Iris pigment epithelial cell (primary cell): ENCODE measurements at regions not wholly inside any gene's neighbourhood (a gene's known extent, or its start where the extent isn't known, plus 50 kb on each side); places are given as distances from the start of the nearest gene placed in this dataset.
"Not testable (repeated sequence)": the region's sequence is repeated elsewhere in the genome, so short reads cannot be mapped to it uniquely, and the experiment has no call there.

ENCODE experiments used
- DNase-seq: peaks from one replicate; pipeline ENCODE4 v3.0.0-alpha.2; 2011; ENCODE audit warnings: low read depth

- DNase-seq: not testable (repeated sequence)
These were observed 51.5 kb upstream of the CDC42EP3 start for GRCh38 chr2:37722971-37723370.

- no peak for DNase-seq
These were observed 58.8 kb upstream of the CDC42EP3 start for GRCh38 chr2:37730037-37730818.

GRCh38 chr2:37732412-37732811 lies 61.0 kb upstream of the CDC42EP3 start:
- DNase-seq: not testable (repeated sequence)

- DNase-seq: no peak
These were observed 61.8 kb upstream of the CDC42EP3 start for GRCh38 chr2:37733251-37733650.

GRCh38 chr2:37733955-37734354 lies 62.5 kb upstream of the CDC42EP3 start:
- DNase-seq: not testable (repeated sequence)

GRCh38 chr2:37734891-37735523 lies 63.6 kb upstream of the CDC42EP3 start:
- DNase-seq: peak; percentile 78

- DNase-seq: peak; percentile 38
These were observed 64.1 kb upstream of the CDC42EP3 start for GRCh38 chr2:37735524-37735910.

- DNase-seq: no peak
These were observed 66.1 kb upstream of the CDC42EP3 start for GRCh38 chr2:37737507-37737906.

GRCh38 chr2:37738266-37738885 lies 66.9 kb upstream of the CDC42EP3 start:
- DNase-seq: no peak

- no peak for DNase-seq
These were observed 67.7 kb upstream of the CDC42EP3 start for GRCh38 chr2:37739153-37739552.

GRCh38 chr2:37740164-37740739 lies 68.8 kb upstream of the CDC42EP3 start:
- peak; percentile 65 for DNase-seq

- DNase-seq: peak; percentile 40
These were observed 70.8 kb upstream of the CDC42EP3 start for GRCh38 chr2:37742286-37742685.

- DNase-seq: no peak
These were observed 72.6 kb upstream of the CDC42EP3 start for GRCh38 chr2:37744010-37744409.

GRCh38 chr2:37744961-37745360 lies 73.5 kb upstream of the CDC42EP3 start:
- not testable (repeated sequence) for DNase-seq

- DNase-seq: not testable (repeated sequence)
These were observed 74.6 kb upstream of the CDC42EP3 start for GRCh38 chr2:37746011-37746410.

GRCh38 chr2:37746883-37747282 lies 75.4 kb upstream of the CDC42EP3 start:
- no peak for DNase-seq

GRCh38 chr2:37748541-37748940 lies 77.1 kb upstream of the CDC42EP3 start:
- DNase-seq: no peak

- not testable (repeated sequence) for DNase-seq
These were observed 78.8 kb upstream of the CDC42EP3 start for GRCh38 chr2:37750286-37750685.

- no peak for DNase-seq
These were observed 81.3 kb upstream of the CDC42EP3 start for GRCh38 chr2:37752766-37753165.

- no peak for DNase-seq
These were observed 82.3 kb upstream of the CDC42EP3 start for GRCh38 chr2:37753758-37754157.

GRCh38 chr2:37755961-37756559 lies 84.6 kb upstream of the CDC42EP3 start:
- not testable (repeated sequence) for DNase-seq

GRCh38 chr2:37757456-37757855 lies 86.0 kb upstream of the CDC42EP3 start:
- not testable (repeated sequence) for DNase-seq
